ENCODE measurements at regions not wholly inside any gene's neighbourhood (a gene's known extent, or its start where the extent isn't known, plus 50 kb on each side); places are given as distances from the start of the nearest gene placed in this dataset.

- TF ChIP-seq EZH2 (IDR thresholded peaks at IDR 0.05) (no peak), CTCF (IDR thresholded peaks at IDR 0.05) (no peak), EZH2phosphoT487 (IDR thresholded peaks at IDR 0.05) (no peak)
Measured at GRCh38 chr9:30771163-30771708, 1613.2 kb upstream of the ACO1 start.

Measured in neural progenitor cell (in vitro differentiated cells).